SK-N-SH (cell line): ENCODE measurements at regions not wholly inside any gene's neighbourhood (a gene's known extent, or its start where the extent isn't known, plus 50 kb on each side); places are given as distances from the start of the nearest gene placed in this dataset.

Source experiments
- CTCF ChIA-PET: fragments of 300-600, 350-600 bp; formaldehyde crosslinking; extraction: SDS; loops from one replicate; lab custom pipeline; 2021; lab: Yijun Ruan, JAX
- POLR2A ChIA-PET: fragments of 350-600 bp; sonication (Branson Sonifier 250); formaldehyde crosslinking; extraction: SDS; loops from one replicate; lab custom pipeline; 2020; ENCODE audit warnings: antibody characterized with exemption, inconsistent platforms; lab: Yijun Ruan, JAX
- DNase-seq: peaks from one replicate; pipeline ENCODE4 v3.0.0; 2012
- H2AFZ ChIP-seq: fragments of 200-600 bp; sonication (generic); 2 replicates; pipeline ENCODE4 v1.8.1; 2016; ENCODE audit warnings: antibody characterized with exemption, mild to moderate bottlenecking, low read depth
- H3F3A ChIP-seq: fragments of 200-600 bp; sonication (generic); replicated peaks from 2 replicates; pipeline ENCODE3; 2016; ENCODE audit warnings: antibody characterized with exemption, mild to moderate bottlenecking; ENCODE audit not compliant: insufficient read depth
- H3K27ac ChIP-seq, 2 experiments: fragments of 200-500 bp in 1 of 2; fragments of 200-600 bp in 1 of 2; sonication (Bioruptor generic) in 1 of 2; sonication (generic), shearing (Covaris generic) in 1 of 2; 2 replicates each; pipeline versions ENCODE4 v1.5.1 to v1.6.1; 2014 to 2016; ENCODE audit warnings: low read depth in 2 of 2, inconsistent platforms in 1 of 2, low read length in 1 of 2, mild to moderate bottlenecking in 1 of 2, mixed read lengths in 1 of 2
- H3K27me3 ChIP-seq: fragments of 200-600 bp; sonication (generic), shearing (Covaris generic); 2 replicates; pipeline ENCODE4 v1.6.1; 2016; ENCODE audit warnings: mixed run types; ENCODE audit not compliant: insufficient read depth
- H3K36me3 ChIP-seq, 2 experiments: fragments of 200-500 bp in 1 of 2; fragments of 200-600 bp in 1 of 2; sonication (Bioruptor generic) in 1 of 2; sonication (generic) in 1 of 2; replicated peaks in 1 of 2; 2 replicates each; pipeline versions ENCODE3 to v1.5.1; 2014 to 2016; ENCODE audit warnings: low read length in 1 of 2, mild to moderate bottlenecking in 1 of 2; ENCODE audit not compliant: insufficient read depth in 2 of 2, control insufficient read depth in 1 of 2
- H3K4me1 ChIP-seq, 2 experiments: fragments of 200-500 bp in 1 of 2; fragments of 200-600 bp in 1 of 2; sonication (Bioruptor generic) in 1 of 2; sonication (generic), shearing (Covaris generic) in 1 of 2; 2 replicates each; pipeline versions ENCODE4 v1.5.1 to v1.6.1; 2014 to 2016; ENCODE audit warnings: low read depth in 1 of 2, low read length in 1 of 2, mixed run types in 1 of 2; ENCODE audit not compliant: insufficient read depth in 2 of 2, control insufficient read depth in 1 of 2
- H3K4me2 ChIP-seq: fragments of 200-600 bp; sonication (generic), shearing (Covaris generic); 2 replicates; pipeline ENCODE4 v1.6.1; 2017; ENCODE audit warnings: mixed run types
- H3K4me3 ChIP-seq, 2 experiments: fragments of 200-500 bp in 1 of 2; fragments of 200-600 bp in 1 of 2; sonication (Bioruptor generic) in 1 of 2; sonication (generic), shearing (Covaris generic) in 1 of 2; 2 replicates each; pipeline versions ENCODE4 v1.5.1 to v1.8.1; 2014 to 2016; ENCODE audit warnings: low read depth in 2 of 2, inconsistent platforms in 1 of 2, low read length in 1 of 2, mild to moderate bottlenecking in 1 of 2, mixed read lengths in 1 of 2, moderate library complexity in 1 of 2
- H3K79me2 ChIP-seq: fragments of 200-600 bp; sonication (generic); 2 replicates; pipeline ENCODE4 v1.8.1; 2017; ENCODE audit warnings: mild to moderate bottlenecking; ENCODE audit not compliant: insufficient read depth
- H3K9ac ChIP-seq: fragments of 200-600 bp; sonication (generic); 2 replicates; pipeline ENCODE4 v1.6.1; 2017; ENCODE audit warnings: mixed run types
- H3K9me2 ChIP-seq: fragments of 200-600 bp; sonication (generic); 2 replicates; pipeline ENCODE4 v1.6.1; 2017; ENCODE audit warnings: mixed run types
- H3K9me3 ChIP-seq: fragments of 200-600 bp; sonication (generic); 2 replicates; pipeline ENCODE4 v1.6.1; 2017; ENCODE audit warnings: mixed run types, mild to moderate bottlenecking, moderate library complexity
- H4K20me1 ChIP-seq: fragments of 200-600 bp; sonication (generic); 2 replicates; pipeline ENCODE4 v1.6.1; 2017; ENCODE audit warnings: mild to moderate bottlenecking, mixed run types; ENCODE audit not compliant: insufficient read depth
- CHD2 ChIP-seq: fragments of 150-350 bp; IDR thresholded peaks from 2 replicates; pipeline ENCODE4 v1.6.1; 2018; ENCODE audit warnings: low read length; ENCODE audit not compliant: partially characterized antibody
- FOSL2 ChIP-seq: IDR thresholded peaks from 2 replicates; pipeline ENCODE4 v1.4.0; 2012; ENCODE audit warnings: low read depth, mild to moderate bottlenecking, moderate library complexity, borderline replicate concordance
- FOXJ3 ChIP-seq: sonication (generic); formaldehyde crosslinking; IDR thresholded peaks from 2 replicates; pipeline ENCODE4 v1.5.1; 2020; ENCODE audit warnings: mild to moderate bottlenecking, missing genetic modification reagents
- GATA2 ChIP-seq: sonication (generic); formaldehyde crosslinking; IDR thresholded peaks from 2 replicates; pipeline ENCODE4 v1.5.0; 2020; ENCODE audit warnings: mild to moderate bottlenecking, missing genetic modification reagents
- JUND ChIP-seq: IDR thresholded peaks from 2 replicates; pipeline ENCODE4 v1.4.0; 2012
- NRF1 ChIP-seq: IDR thresholded peaks from 2 replicates; pipeline ENCODE4 v1.6.1; 2012; ENCODE audit warnings: low read depth, mild to moderate bottlenecking, low read length
- POLR2AphosphoS5 ChIP-seq: IDR thresholded peaks from 2 replicates; pipeline ENCODE4 v1.6.1; 2012; ENCODE audit warnings: low read depth, low read length
- SIN3A ChIP-seq: IDR thresholded peaks from 2 replicates; pipeline ENCODE4 v1.6.1; 2012; ENCODE audit warnings: low read depth, mild to moderate bottlenecking, low read length, moderate library complexity, borderline replicate concordance
- SMC3 ChIP-seq: IDR thresholded peaks from 2 replicates; pipeline ENCODE4 v1.6.1; 2012; ENCODE audit warnings: low read depth, low read length, improper control_type of control experiment
- TCF12 ChIP-seq: IDR thresholded peaks from 2 replicates; pipeline ENCODE4 v1.4.0; 2012
- ZBTB33 ChIP-seq: IDR thresholded peaks from 2 replicates; pipeline ENCODE4 v1.4.0; 2012; ENCODE audit warnings: low read depth, borderline replicate concordance
- WGBS: methylation state at CpG from one replicate; pipeline ENCODE4 v1.1.6; 2017; ENCODE audit warnings: low lambda C conversion rate; 5-methylcytosine and 5-hydroxymethylcytosine counted together
- TF ChIP-seq, protein P1 (sequence below): IDR thresholded peaks from 2 replicates; pipeline ENCODE4 v1.6.1; 2012; ENCODE audit warnings: mild to moderate bottlenecking, low read depth, low read length, moderate library complexity
- TF ChIP-seq, protein P2 (sequence below): fragments of 200-600 bp; sonication (generic); IDR thresholded peaks from 2 replicates; pipeline ENCODE4 v1.6.1; 2017; ENCODE audit warnings: antibody characterized with exemption, mild to moderate bottlenecking, moderate library complexity
- TF ChIP-seq, protein P3 (sequence below): fragments of 150-350 bp; IDR thresholded peaks from 2 replicates; pipeline ENCODE4 v1.6.1; 2016; ENCODE audit warnings: mild to moderate bottlenecking, low read depth, low read length

DNA sequence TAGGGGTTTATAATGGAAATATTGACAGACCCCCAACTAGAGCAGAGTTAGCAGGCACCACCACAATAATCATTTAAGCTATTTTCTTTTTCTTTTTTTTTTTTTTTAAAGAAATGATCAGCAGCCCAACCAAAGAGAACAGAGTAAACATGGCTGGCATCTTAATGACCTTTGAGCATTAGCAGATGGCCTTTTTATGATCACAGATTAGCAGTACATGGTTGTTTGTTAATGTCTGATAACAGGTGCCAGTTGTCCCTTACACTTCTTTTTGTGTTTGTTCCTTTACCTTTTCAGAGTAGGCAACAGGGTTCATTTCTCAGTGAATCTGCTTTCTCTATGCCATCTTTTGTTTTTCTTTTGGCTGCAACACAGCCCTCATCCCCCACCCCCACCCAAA is 747.0 kb downstream of the BCL11A start:
- Histone ChIP-seq H3K4me2 (no peak overlapping the region), H3K4me3 (no peak overlapping the region), H3K9me2 (no peaks in the 10 kb centered on the region), H3K9me3 (no peaks in the 10 kb centered on the region), H3K9ac (no peak overlapping the region), H2AFZ (no peak overlapping the region), H3K27me3 (no peaks in the 10 kb centered on the region), H3F3A (no peaks in the 10 kb centered on the region), H4K20me1 (no peaks in the 10 kb centered on the region), H3K79me2 (no peaks in the 10 kb centered on the region), H3K36me3 (no peaks in the 10 kb centered on the region), H3K4me1 (no peaks in the 10 kb centered on the region; a peak in 1 of 4 replicates), H3K27ac (no peak overlapping the region)
- ChIA-PET POLR2A (no interaction called here), CTCF (no interaction called here)
- TF ChIP-seq JUND (no peak), CHD2 (no peak), TCF12 (no peak), GATA2 (CRISPR knock-in tag) (peak; percentile 70)
- TF ChIP-seq, protein P1, sequence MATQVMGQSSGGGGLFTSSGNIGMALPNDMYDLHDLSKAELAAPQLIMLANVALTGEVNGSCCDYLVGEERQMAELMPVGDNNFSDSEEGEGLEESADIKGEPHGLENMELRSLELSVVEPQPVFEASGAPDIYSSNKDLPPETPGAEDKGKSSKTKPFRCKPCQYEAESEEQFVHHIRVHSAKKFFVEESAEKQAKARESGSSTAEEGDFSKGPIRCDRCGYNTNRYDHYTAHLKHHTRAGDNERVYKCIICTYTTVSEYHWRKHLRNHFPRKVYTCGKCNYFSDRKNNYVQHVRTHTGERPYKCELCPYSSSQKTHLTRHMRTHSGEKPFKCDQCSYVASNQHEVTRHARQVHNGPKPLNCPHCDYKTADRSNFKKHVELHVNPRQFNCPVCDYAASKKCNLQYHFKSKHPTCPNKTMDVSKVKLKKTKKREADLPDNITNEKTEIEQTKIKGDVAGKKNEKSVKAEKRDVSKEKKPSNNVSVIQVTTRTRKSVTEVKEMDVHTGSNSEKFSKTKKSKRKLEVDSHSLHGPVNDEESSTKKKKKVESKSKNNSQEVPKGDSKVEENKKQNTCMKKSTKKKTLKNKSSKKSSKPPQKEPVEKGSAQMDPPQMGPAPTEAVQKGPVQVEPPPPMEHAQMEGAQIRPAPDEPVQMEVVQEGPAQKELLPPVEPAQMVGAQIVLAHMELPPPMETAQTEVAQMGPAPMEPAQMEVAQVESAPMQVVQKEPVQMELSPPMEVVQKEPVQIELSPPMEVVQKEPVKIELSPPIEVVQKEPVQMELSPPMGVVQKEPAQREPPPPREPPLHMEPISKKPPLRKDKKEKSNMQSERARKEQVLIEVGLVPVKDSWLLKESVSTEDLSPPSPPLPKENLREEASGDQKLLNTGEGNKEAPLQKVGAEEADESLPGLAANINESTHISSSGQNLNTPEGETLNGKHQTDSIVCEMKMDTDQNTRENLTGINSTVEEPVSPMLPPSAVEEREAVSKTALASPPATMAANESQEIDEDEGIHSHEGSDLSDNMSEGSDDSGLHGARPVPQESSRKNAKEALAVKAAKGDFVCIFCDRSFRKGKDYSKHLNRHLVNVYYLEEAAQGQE = no peak
- peak; percentile 7 for DNase-seq

- Histone ChIP-seq H3K79me2 (no peaks in the 10 kb centered on the region), H3K4me1 (no peaks in the 10 kb centered on the region; a peak in 1 of 4 replicates), H3K27me3 (no peaks in the 10 kb centered on the region), H3K27ac (no peak overlapping the region), H3K9ac (no peak overlapping the region), H3F3A (no peaks in the 10 kb centered on the region), H3K4me2 (no peak overlapping the region), H3K9me3 (no peaks in the 10 kb centered on the region), H3K36me3 (no peaks in the 10 kb centered on the region), H4K20me1 (no peaks in the 10 kb centered on the region), H2AFZ (no peak overlapping the region), H3K4me3 (no peak overlapping the region), H3K9me2 (no peaks in the 10 kb centered on the region)
- ChIA-PET POLR2A (interaction anchor here (0.6 kb wide), 1 partner anchor 18 kb away, joined by 3 read pairs; no protein-coding TSS in a partner anchor), CTCF (no interaction called here)
- TF ChIP-seq, protein P2, sequence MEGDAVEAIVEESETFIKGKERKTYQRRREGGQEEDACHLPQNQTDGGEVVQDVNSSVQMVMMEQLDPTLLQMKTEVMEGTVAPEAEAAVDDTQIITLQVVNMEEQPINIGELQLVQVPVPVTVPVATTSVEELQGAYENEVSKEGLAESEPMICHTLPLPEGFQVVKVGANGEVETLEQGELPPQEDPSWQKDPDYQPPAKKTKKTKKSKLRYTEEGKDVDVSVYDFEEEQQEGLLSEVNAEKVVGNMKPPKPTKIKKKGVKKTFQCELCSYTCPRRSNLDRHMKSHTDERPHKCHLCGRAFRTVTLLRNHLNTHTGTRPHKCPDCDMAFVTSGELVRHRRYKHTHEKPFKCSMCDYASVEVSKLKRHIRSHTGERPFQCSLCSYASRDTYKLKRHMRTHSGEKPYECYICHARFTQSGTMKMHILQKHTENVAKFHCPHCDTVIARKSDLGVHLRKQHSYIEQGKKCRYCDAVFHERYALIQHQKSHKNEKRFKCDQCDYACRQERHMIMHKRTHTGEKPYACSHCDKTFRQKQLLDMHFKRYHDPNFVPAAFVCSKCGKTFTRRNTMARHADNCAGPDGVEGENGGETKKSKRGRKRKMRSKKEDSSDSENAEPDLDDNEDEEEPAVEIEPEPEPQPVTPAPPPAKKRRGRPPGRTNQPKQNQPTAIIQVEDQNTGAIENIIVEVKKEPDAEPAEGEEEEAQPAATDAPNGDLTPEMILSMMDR = no peak
- TF ChIP-seq POLR2AphosphoS5 = no peak
- no peak for TF ChIP-seq ZBTB33
- TF ChIP-seq, protein P1 = no peak
- no peak for TF ChIP-seq NRF1
- no peak for TF ChIP-seq FOXJ3 (CRISPR knock-in tag)
- TF ChIP-seq SIN3A = no peak
- no peak for TF ChIP-seq FOSL2
- no peak for TF ChIP-seq SMC3
- TF ChIP-seq, protein P3, sequence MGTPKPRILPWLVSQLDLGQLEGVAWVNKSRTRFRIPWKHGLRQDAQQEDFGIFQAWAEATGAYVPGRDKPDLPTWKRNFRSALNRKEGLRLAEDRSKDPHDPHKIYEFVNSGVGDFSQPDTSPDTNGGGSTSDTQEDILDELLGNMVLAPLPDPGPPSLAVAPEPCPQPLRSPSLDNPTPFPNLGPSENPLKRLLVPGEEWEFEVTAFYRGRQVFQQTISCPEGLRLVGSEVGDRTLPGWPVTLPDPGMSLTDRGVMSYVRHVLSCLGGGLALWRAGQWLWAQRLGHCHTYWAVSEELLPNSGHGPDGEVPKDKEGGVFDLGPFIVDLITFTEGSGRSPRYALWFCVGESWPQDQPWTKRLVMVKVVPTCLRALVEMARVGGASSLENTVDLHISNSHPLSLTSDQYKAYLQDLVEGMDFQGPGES = no peak
- DNase-seq = no peak
- 23% methylated on average over 6 of the region's 6 CpGs for WGBS
Observed at GRCh38 chr2:59804732-59805131, 748.7 kb downstream of the BCL11A start.
